GM18498 (cell line): ENCODE measurements at regions not wholly inside any gene's neighbourhood (a gene's known extent, or its start where the extent isn't known, plus 50 kb on each side); places are given as distances from the start of the nearest gene placed in this dataset.

Experiments
- ATAC-seq: cut with Tn5 transposase; IDR thresholded peaks from one replicate; pipeline ENCODE4 v1.9.1; 2021; ENCODE audit warnings: mild to moderate bottlenecking, moderate library complexity; ENCODE audit not compliant: unreplicated experiment

GRCh38 chr11:30153008-30153407, 77.8 kb upstream of the FSHB start:
- no peak for ATAC-seq

GRCh38 chr11:30155428-30155827, 75.4 kb upstream of the FSHB start:
- no peak for ATAC-seq

- ATAC-seq, result no peak
Measured at GRCh38 chr11:30159546-30159945, 71.3 kb upstream of the FSHB start.

- ATAC-seq, result no peak
Measured at GRCh38 chr11:30165652-30166051, 65.2 kb upstream of the FSHB start.

GRCh38 chr11:30171661-30172060, 59.2 kb upstream of the FSHB start:
- no peak for ATAC-seq

GRCh38 chr11:30172158-30172557, 58.7 kb upstream of the FSHB start:
- no peak for ATAC-seq

GRCh38 chr11:30172883-30173311, 57.9 kb upstream of the FSHB start:
- ATAC-seq, result no peak

- ATAC-seq, result no peak
Measured at GRCh38 chr11:30174265-30175020, 56.4 kb upstream of the FSHB start.
